ENCODE measurements at regions not wholly inside any gene's neighbourhood (a gene's known extent, or its start where the extent isn't known, plus 50 kb on each side); places are given as distances from the start of the nearest gene placed in this dataset.
A peak's percentile ranks its signal among the peaks of the same experiment; 100 is the strongest.
"Not testable (repeated sequence)": the region's sequence is repeated elsewhere in the genome, so short reads cannot be mapped to it uniquely, and the experiment has no call there.

DNA sequence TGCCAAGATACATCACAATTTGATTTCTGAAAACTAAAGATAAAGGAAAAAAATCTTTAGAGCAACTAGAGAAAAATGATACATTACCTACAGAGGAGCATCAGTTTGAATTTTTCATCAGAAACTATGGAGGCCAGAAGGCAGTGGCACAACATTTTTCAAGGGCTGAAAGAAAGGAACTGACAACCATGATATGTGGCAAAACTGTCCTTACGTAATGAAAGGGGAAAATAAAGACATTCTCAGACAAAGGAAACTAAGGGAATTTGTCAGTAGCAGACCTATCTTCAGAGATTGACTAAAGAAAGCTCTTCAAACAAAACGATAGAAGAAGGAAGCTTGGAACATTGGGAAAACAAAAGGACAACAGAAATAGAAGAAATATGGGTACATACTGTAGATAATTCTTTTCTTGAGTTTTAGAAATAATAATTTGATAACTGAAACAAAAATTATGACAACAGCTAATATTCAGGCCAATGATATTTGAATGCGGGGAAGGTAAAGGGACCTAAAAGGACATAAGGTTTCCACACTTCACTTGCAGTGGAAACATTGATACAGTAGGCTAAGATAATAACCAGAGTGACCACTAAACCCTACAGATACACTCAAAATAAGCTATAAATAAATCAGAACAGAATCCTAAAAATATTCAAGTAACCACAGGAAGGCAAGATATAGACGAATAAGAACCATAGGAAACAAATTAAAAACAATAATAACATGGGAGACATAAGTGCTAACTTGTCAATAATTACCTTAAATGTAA lies 70.0 kb upstream of the NPAS2 start:
- Histone ChIP-seq H3K27me3 (ENCODE audit: insufficient read depth, low read length) (no peaks in the 10 kb centered on the region), H3K27ac (ENCODE audit: low read depth, low read length) (no peak overlapping the region), H4K20me1 (ENCODE audit: insufficient read depth, low read length) (no peaks in the 10 kb centered on the region), H3K4me2 (ENCODE audit: insufficient read depth, low read length) (no peak overlapping the region), H2AFZ (ENCODE audit: low read length) (no peak overlapping the region), H3K4me3 (ENCODE audit: insufficient read depth, low read length) (no peak overlapping the region), H3K79me2 (ENCODE audit: insufficient read depth, low read length) (no peaks in the 10 kb centered on the region), H3K36me3 (ENCODE audit: insufficient read depth, low read length) (no peaks in the 10 kb centered on the region), H3K9me3 (ENCODE audit: low read depth, low read length) (no peaks in the 10 kb centered on the region), H3K4me1 (ENCODE audit: insufficient read depth, low read length) (peaks cover 47% of the 10 kb centered on the region)
- DNase-seq (ENCODE audit: insufficient read length, low spot score, missing footprints), result no peak
- TF ChIP-seq, protein P1, sequence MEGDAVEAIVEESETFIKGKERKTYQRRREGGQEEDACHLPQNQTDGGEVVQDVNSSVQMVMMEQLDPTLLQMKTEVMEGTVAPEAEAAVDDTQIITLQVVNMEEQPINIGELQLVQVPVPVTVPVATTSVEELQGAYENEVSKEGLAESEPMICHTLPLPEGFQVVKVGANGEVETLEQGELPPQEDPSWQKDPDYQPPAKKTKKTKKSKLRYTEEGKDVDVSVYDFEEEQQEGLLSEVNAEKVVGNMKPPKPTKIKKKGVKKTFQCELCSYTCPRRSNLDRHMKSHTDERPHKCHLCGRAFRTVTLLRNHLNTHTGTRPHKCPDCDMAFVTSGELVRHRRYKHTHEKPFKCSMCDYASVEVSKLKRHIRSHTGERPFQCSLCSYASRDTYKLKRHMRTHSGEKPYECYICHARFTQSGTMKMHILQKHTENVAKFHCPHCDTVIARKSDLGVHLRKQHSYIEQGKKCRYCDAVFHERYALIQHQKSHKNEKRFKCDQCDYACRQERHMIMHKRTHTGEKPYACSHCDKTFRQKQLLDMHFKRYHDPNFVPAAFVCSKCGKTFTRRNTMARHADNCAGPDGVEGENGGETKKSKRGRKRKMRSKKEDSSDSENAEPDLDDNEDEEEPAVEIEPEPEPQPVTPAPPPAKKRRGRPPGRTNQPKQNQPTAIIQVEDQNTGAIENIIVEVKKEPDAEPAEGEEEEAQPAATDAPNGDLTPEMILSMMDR (IDR thresholded peaks at IDR 0.05; ENCODE audit: extremely low read depth, low read depth, low read length), result no peak

- not testable (repeated sequence) for H3K27me3 ChIP-seq (ENCODE audit: insufficient read depth, low read length); H3K36me3 ChIP-seq (ENCODE audit: insufficient read depth, low read length); H3K79me2 ChIP-seq (ENCODE audit: insufficient read depth, low read length); H2AFZ ChIP-seq (ENCODE audit: low read length); H4K20me1 ChIP-seq (ENCODE audit: insufficient read depth, low read length); H3K9me3 ChIP-seq (ENCODE audit: low read depth, low read length)
- peaks cover 56% of the 10 kb centered on the region for H3K4me1 ChIP-seq (ENCODE audit: insufficient read depth, low read length)
- H3K27ac ChIP-seq (ENCODE audit: low read depth, low read length), result peak overlapping the region; percentile 95
- peak; percentile 73 for DNase-seq (ENCODE audit: insufficient read length, low spot score, missing footprints)
- H3K4me2 ChIP-seq (ENCODE audit: insufficient read depth, low read length), result peak overlapping the region; percentile 55
- peak overlapping the region; percentile 26 for H3K4me3 ChIP-seq (ENCODE audit: insufficient read depth, low read length)
These were observed 67.9 kb upstream of the NPAS2 start for GRCh38 chr2:100751871-100752625.

DNA sequence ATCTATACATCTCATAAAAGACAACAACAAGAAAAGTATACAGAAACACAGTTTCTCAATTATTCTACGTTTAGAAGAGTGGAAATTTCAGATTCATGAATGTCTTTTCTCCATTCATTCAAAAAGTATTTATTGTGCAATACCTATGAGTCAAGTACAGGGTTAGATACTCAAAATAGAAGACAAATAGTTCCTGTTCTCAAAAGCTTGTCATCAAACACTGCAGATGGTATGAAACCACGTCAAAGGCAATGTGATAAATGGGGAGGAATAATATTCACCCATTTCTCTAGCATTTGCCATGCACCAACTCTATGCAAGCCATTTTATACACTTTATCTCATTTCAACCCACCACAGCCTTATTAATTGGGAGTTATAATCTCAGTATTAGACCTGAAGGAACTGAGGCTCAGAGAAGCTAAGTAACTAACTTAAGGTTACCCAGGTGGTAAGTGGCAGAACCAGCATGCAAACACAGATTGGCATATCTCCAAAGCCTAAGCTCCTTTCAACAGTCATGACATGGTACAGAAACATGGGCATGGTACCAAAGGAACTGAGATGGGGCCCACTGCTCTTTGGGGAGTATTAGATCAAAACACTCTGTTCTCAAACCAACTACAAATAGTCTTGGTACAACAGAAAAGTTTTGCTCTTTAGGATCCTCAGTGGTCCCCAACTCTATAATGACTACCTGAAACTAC lies 67.2 kb upstream of the NPAS2 start:
- H3K79me2 ChIP-seq (ENCODE audit: insufficient read depth, low read length), result no peaks in the 10 kb centered on the region
- H3K36me3 ChIP-seq (ENCODE audit: insufficient read depth, low read length), result no peaks in the 10 kb centered on the region
- DNase-seq (ENCODE audit: insufficient read length, low spot score, missing footprints), result peak; percentile 86
- no peaks in the 10 kb centered on the region for H4K20me1 ChIP-seq (ENCODE audit: insufficient read depth, low read length)
- no peaks in the 10 kb centered on the region for H3K27me3 ChIP-seq (ENCODE audit: insufficient read depth, low read length)
- peaks cover 58% of the 10 kb centered on the region for H3K4me1 ChIP-seq (ENCODE audit: insufficient read depth, low read length)
- H3K27ac ChIP-seq (ENCODE audit: low read depth, low read length), result peak overlapping the region; percentile 95
- no peak overlapping the region for H2AFZ ChIP-seq (ENCODE audit: low read length)
- H3K9me3 ChIP-seq (ENCODE audit: low read depth, low read length), result no peaks in the 10 kb centered on the region
- H3K4me2 ChIP-seq (ENCODE audit: insufficient read depth, low read length), result peak overlapping the region; percentile 55
- TF ChIP-seq, protein P1 (IDR thresholded peaks at IDR 0.05; ENCODE audit: extremely low read depth, low read depth, low read length), result no peak
- peak overlapping the region; percentile 26 for H3K4me3 ChIP-seq (ENCODE audit: insufficient read depth, low read length)

DNA sequence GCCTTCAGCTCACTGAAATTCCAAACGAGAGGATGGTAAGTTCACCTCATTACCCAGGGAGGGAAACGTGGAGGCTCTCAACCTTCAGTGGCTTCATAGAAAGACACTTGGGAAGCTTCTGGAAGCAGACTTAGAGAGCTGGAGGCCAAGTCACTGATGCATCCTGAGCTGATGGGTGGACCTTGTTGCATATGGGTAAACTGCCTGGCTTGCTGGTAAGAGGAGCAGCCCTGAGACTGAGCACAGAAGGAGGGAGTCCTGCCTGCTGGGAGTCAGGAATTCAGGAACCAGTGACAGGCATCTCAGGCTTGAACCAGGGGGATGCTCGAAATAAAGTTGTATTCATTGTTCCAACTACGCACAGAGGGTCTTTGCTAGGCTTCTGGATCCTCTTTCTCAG lies 66.5 kb upstream of the NPAS2 start:
- TF ChIP-seq, protein P1 (IDR thresholded peaks at IDR 0.05; ENCODE audit: extremely low read depth, low read depth, low read length), result no peak
- Histone ChIP-seq H3K27me3 (ENCODE audit: insufficient read depth, low read length) (no peaks in the 10 kb centered on the region), H3K27ac (ENCODE audit: low read depth, low read length) (peak overlapping the region; percentile 95), H3K36me3 (ENCODE audit: insufficient read depth, low read length) (no peaks in the 10 kb centered on the region), H3K4me1 (ENCODE audit: insufficient read depth, low read length) (peaks cover 54% of the 10 kb centered on the region), H2AFZ (ENCODE audit: low read length) (peak overlapping the region; percentile 11), H3K9me3 (ENCODE audit: low read depth, low read length) (no peaks in the 10 kb centered on the region), H4K20me1 (ENCODE audit: insufficient read depth, low read length) (no peaks in the 10 kb centered on the region), H3K4me2 (ENCODE audit: insufficient read depth, low read length) (no peak overlapping the region), H3K79me2 (ENCODE audit: insufficient read depth, low read length) (no peaks in the 10 kb centered on the region), H3K4me3 (ENCODE audit: insufficient read depth, low read length) (no peak overlapping the region)
- no peak for DNase-seq (ENCODE audit: insufficient read length, low spot score, missing footprints)

Measured in osteoblast (primary cell).